ENCODE measurements at regions not wholly inside any gene's neighbourhood (a gene's known extent, or its start where the extent isn't known, plus 50 kb on each side); places are given as distances from the start of the nearest gene placed in this dataset.

DNA sequence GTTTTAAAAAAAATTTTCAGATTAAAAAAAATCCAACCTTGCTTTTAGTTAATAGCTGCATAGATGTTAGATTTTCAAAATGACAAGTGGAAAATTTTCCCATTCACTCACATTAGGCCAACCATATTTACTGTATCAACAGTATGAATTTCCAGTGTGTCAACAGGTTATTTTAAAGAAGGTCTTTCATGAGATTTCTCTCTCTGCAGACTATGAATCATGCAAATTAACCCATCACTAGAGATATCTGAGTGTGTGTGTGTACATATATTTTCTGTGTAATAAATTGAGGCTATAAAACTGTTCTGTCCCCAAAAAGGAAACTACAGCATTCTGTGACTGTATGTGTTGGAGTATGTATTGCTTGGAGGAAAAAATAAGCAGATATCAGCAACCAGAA lies 305.6 kb downstream of the ARL4A start:
- TF ChIP-seq, protein P1, sequence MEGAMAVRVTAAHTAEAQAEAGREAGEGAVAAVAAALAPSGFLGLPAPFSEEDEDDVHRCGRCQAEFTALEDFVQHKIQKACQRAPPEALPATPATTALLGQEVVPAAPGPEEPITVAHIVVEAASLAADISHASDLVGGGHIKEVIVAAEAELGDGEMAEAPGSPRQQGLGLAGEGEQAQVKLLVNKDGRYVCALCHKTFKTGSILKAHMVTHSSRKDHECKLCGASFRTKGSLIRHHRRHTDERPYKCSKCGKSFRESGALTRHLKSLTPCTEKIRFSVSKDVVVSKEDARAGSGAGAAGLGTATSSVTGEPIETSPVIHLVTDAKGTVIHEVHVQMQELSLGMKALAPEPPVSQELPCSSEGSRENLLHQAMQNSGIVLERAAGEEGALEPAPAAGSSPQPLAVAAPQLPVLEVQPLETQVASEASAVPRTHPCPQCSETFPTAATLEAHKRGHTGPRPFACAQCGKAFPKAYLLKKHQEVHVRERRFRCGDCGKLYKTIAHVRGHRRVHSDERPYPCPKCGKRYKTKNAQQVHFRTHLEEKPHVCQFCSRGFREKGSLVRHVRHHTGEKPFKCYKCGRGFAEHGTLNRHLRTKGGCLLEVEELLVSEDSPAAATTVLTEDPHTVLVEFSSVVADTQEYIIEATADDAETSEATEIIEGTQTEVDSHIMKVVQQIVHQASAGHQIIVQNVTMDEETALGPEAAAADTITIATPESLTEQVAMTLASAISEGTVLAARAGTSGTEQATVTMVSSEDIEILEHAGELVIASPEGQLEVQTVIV (IDR thresholded peaks at IDR 0.05; ENCODE audit: borderline replicate concordance, partially characterized antibody), result no peak
- TF ChIP-seq EED (IDR thresholded peaks at IDR 0.05; ENCODE audit: low read depth) (no peak), NFIC (IDR thresholded peaks at IDR 0.05; ENCODE audit: low read depth, low read length) (no peak), POU2F2 (IDR thresholded peaks at IDR 0.05; ENCODE audit: borderline replicate concordance, low read depth, low read length) (no peak), RFX5 (IDR thresholded peaks at IDR 0.05; ENCODE audit: low read depth, low read length) (no peak), ZNF207 (IDR thresholded peaks at IDR 0.05; ENCODE audit: borderline replicate concordance) (no peak), ZNF622 (IDR thresholded peaks at IDR 0.05) (no peak), FOS (IDR thresholded peaks at IDR 0.05; ENCODE audit: borderline replicate concordance, extremely low read depth, insufficient read length) (no peak), BMI1 (IDR thresholded peaks at IDR 0.05; ENCODE audit: borderline replicate concordance) (no peak), TARDBP (IDR thresholded peaks at IDR 0.05; ENCODE audit: borderline replicate concordance) (no peak)
- TF ChIP-seq, protein P2, sequence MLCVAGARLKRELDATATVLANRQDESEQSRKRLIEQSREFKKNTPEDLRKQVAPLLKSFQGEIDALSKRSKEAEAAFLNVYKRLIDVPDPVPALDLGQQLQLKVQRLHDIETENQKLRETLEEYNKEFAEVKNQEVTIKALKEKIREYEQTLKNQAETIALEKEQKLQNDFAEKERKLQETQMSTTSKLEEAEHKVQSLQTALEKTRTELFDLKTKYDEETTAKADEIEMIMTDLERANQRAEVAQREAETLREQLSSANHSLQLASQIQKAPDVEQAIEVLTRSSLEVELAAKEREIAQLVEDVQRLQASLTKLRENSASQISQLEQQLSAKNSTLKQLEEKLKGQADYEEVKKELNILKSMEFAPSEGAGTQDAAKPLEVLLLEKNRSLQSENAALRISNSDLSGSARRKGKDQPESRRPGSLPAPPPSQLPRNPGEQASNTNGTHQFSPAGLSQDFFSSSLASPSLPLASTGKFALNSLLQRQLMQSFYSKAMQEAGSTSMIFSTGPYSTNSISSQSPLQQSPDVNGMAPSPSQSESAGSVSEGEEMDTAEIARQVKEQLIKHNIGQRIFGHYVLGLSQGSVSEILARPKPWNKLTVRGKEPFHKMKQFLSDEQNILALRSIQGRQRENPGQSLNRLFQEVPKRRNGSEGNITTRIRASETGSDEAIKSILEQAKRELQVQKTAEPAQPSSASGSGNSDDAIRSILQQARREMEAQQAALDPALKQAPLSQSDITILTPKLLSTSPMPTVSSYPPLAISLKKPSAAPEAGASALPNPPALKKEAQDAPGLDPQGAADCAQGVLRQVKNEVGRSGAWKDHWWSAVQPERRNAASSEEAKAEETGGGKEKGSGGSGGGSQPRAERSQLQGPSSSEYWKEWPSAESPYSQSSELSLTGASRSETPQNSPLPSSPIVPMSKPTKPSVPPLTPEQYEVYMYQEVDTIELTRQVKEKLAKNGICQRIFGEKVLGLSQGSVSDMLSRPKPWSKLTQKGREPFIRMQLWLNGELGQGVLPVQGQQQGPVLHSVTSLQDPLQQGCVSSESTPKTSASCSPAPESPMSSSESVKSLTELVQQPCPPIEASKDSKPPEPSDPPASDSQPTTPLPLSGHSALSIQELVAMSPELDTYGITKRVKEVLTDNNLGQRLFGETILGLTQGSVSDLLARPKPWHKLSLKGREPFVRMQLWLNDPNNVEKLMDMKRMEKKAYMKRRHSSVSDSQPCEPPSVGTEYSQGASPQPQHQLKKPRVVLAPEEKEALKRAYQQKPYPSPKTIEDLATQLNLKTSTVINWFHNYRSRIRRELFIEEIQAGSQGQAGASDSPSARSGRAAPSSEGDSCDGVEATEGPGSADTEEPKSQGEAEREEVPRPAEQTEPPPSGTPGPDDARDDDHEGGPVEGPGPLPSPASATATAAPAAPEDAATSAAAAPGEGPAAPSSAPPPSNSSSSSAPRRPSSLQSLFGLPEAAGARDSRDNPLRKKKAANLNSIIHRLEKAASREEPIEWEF (IDR thresholded peaks at IDR 0.05; ENCODE audit: insufficient replicate concordance, low read depth, low read length), result no peak
- TF ChIP-seq, protein P3, sequence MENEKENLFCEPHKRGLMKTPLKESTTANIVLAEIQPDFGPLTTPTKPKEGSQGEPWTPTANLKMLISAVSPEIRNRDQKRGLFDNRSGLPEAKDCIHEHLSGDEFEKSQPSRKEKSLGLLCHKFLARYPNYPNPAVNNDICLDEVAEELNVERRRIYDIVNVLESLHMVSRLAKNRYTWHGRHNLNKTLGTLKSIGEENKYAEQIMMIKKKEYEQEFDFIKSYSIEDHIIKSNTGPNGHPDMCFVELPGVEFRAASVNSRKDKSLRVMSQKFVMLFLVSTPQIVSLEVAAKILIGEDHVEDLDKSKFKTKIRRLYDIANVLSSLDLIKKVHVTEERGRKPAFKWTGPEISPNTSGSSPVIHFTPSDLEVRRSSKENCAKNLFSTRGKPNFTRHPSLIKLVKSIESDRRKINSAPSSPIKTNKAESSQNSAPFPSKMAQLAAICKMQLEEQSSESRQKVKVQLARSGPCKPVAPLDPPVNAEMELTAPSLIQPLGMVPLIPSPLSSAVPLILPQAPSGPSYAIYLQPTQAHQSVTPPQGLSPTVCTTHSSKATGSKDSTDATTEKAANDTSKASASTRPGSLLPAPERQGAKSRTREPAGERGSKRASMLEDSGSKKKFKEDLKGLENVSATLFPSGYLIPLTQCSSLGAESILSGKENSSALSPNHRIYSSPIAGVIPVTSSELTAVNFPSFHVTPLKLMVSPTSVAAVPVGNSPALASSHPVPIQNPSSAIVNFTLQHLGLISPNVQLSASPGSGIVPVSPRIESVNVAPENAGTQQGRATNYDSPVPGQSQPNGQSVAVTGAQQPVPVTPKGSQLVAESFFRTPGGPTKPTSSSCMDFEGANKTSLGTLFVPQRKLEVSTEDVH (IDR thresholded peaks at IDR 0.05; ENCODE audit: low read depth, partially characterized antibody), result no peak
- TF ChIP-seq, protein P4, sequence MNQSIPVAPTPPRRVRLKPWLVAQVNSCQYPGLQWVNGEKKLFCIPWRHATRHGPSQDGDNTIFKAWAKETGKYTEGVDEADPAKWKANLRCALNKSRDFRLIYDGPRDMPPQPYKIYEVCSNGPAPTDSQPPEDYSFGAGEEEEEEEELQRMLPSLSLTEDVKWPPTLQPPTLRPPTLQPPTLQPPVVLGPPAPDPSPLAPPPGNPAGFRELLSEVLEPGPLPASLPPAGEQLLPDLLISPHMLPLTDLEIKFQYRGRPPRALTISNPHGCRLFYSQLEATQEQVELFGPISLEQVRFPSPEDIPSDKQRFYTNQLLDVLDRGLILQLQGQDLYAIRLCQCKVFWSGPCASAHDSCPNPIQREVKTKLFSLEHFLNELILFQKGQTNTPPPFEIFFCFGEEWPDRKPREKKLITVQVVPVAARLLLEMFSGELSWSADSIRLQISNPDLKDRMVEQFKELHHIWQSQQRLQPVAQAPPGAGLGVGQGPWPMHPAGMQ (IDR thresholded peaks at IDR 0.05; ENCODE audit: borderline replicate concordance), result no peak

More for the DNA sequence above, 305.6 kb downstream of the ARL4A start:
- Histone ChIP-seq H3K36me3 (ENCODE audit: control insufficient read depth in 2 of 2, insufficient read depth in 2 of 2, low read length in 1 of 2) (no peaks in the 10 kb centered on the region), H4K20me1 (ENCODE audit: control insufficient read depth, insufficient read depth) (no peaks in the 10 kb centered on the region), H3K4me1 (ENCODE audit: control insufficient read depth, insufficient read depth, low read length) (no peaks in the 10 kb centered on the region), H3K9me3 (replicated peaks; ENCODE audit: control insufficient read depth, insufficient read depth, low read length) (no peaks in the 10 kb centered on the region), H3K79me2 (ENCODE audit: control insufficient read depth, insufficient read depth, low read length) (no peaks in the 10 kb centered on the region), H2AFZ (ENCODE audit: control insufficient read depth, low read depth, low read length) (no peak overlapping the region), H3K4me3 (no peak overlapping the region), H3K9ac (ENCODE audit: control insufficient read depth, insufficient read depth, low read length) (no peak overlapping the region), H3K4me2 (ENCODE audit: control insufficient read depth, insufficient read depth) (no peak overlapping the region), H3K27ac (ENCODE audit: control insufficient read depth, insufficient read depth) (no peak overlapping the region), H3K27me3 (replicated peaks in 1 of 2; ENCODE audit: control insufficient read depth in 2 of 2, insufficient read depth in 2 of 2, low read length in 1 of 2) (no peaks in the 10 kb centered on the region)
- in situ Hi-C loops (cut with MboI), result no loop called here
- ChIA-PET SMC1A (ENCODE audit: uncharacterized antibody, unreplicated experiment) (no interaction called here), CTCF (no interaction called here), RAD21 (ENCODE audit: unreplicated experiment) (no interaction called here), POLR2A (no interaction called here)
- no peak for FAIRE-seq
- no TSS peak for BruUV-seq (replicated peaks)
- ATAC-seq, result no peak
- intact Hi-C loops (cut with micrococcal nuclease; ENCODE audit: unreplicated experiment), result no loop called here
- no peak for DNase-seq (ENCODE audit: low read depth, low spot score)

All from GM12878 (cell line).